Rectal smooth muscle tissue (tissue), 1 donor: ENCODE measurements at regions not wholly inside any gene's neighbourhood (a gene's known extent, or its start where the extent isn't known, plus 50 kb on each side); places are given as distances from the start of the nearest gene placed in this dataset.
"Not testable (repeated sequence)": the region's sequence is repeated elsewhere in the genome, so short reads cannot be mapped to it uniquely, and the experiment has no call there.

ENCODE experiments used
- H3K27ac ChIP-seq: one replicate; pipeline ENCODE4 v1.7.0; 2013; ENCODE audit warnings: low read depth, low read length, inconsistent platforms
- H3K27me3 ChIP-seq: one replicate; pipeline ENCODE4 v1.7.0; 2013; ENCODE audit warnings: low read length; ENCODE audit not compliant: control insufficient read depth, insufficient read depth
- H3K36me3 ChIP-seq: one replicate; pipeline ENCODE4 v1.7.0; 2013; ENCODE audit warnings: low read length; ENCODE audit not compliant: control insufficient read depth, insufficient read depth
- H3K4me1 ChIP-seq: one replicate; pipeline ENCODE4 v1.7.0; 2013; ENCODE audit warnings: low read length; ENCODE audit not compliant: control insufficient read depth, insufficient read depth
- H3K4me3 ChIP-seq: one replicate; pipeline ENCODE4 v1.7.0; 2013; ENCODE audit warnings: low read length
- H3K9ac ChIP-seq: one replicate; pipeline ENCODE4 v1.7.0; 2013; ENCODE audit warnings: low read length

- H3K4me1 ChIP-seq, result no peaks in the 10 kb centered on the region
- no peak overlapping the region for H3K4me3 ChIP-seq
- H3K27ac ChIP-seq, result no peak overlapping the region
- H3K36me3 ChIP-seq, result no peaks in the 10 kb centered on the region
- H3K27me3 ChIP-seq, result no peaks in the 10 kb centered on the region
- no peak overlapping the region for H3K9ac ChIP-seq
Measured at GRCh38 chr10:23813687-23814086, 374.8 kb downstream of the OTUD1 start.

DNA sequence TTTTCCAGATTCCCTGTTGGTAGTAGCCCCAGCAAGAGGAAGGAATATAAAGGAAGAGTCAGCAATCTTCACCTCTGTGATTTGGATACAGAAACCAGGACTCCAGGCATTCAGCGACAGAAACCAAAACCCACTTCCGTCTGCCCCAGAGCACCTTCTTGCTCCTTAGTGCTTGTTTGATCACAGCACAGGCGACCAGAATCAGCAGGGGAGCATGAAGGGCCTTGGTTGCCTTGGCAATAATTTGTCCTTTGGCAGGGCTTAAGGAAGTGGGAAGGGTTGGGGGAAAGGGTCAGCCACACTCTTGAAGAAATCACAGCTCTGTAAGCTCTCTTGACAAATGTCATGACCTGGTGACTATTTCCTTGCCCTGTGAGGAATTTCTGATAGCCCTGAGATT is 379.6 kb downstream of the OTUD1 start:
- Histone ChIP-seq H3K9ac (no peak overlapping the region), H3K27ac (no peak overlapping the region), H3K4me3 (no peak overlapping the region), H3K4me1 (no peaks in the 10 kb centered on the region), H3K27me3 (no peaks in the 10 kb centered on the region), H3K36me3 (no peaks in the 10 kb centered on the region)

DNA sequence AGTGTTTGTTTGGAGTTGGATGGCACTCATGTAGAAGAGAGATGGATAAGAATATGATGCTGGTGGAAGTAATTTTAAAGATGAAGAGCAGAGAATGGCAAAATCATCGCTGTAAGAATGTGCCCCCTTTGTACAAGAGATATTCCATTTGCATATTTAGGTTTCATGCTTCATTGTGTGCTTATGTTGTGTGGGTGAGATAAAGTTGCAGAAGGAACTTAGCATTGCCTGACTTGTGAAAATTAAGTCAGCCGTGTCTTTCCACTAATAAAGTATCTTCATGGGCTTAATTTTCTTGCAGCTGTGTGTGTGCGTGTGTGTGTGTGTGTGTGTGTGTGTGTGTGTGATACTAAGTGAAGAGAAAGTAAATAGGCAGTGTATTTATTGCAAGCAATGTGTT is 381.9 kb downstream of the OTUD1 start:
- Histone ChIP-seq H3K36me3 (no peaks in the 10 kb centered on the region), H3K9ac (no peak overlapping the region), H3K27me3 (no peaks in the 10 kb centered on the region), H3K27ac (no peak overlapping the region), H3K4me1 (no peaks in the 10 kb centered on the region), H3K4me3 (no peak overlapping the region)

- Histone ChIP-seq H3K4me3 (no peak overlapping the region), H3K27ac (no peak overlapping the region), H3K36me3 (no peaks in the 10 kb centered on the region), H3K27me3 (no peaks in the 10 kb centered on the region), H3K4me1 (no peaks in the 10 kb centered on the region), H3K9ac (no peak overlapping the region)
Measured at GRCh38 chr10:23824822-23825221, 384.1 kb upstream of the KIAA1217 start.

- Histone ChIP-seq H3K27ac (no peak overlapping the region), H3K4me1 (no peaks in the 10 kb centered on the region), H3K36me3 (no peaks in the 10 kb centered on the region), H3K9ac (no peak overlapping the region), H3K4me3 (no peak overlapping the region), H3K27me3 (no peaks in the 10 kb centered on the region)
Measured at GRCh38 chr10:23826421-23826820, 382.5 kb upstream of the KIAA1217 start.

- no peak overlapping the region for H3K9ac ChIP-seq
- H3K4me3 ChIP-seq, result no peak overlapping the region
- no peaks in the 10 kb centered on the region for H3K27me3 ChIP-seq
- H3K27ac ChIP-seq, result no peak overlapping the region
- H3K36me3 ChIP-seq, result no peaks in the 10 kb centered on the region
- no peaks in the 10 kb centered on the region for H3K4me1 ChIP-seq
Measured at GRCh38 chr10:23829556-23829955, 379.4 kb upstream of the KIAA1217 start.

GRCh38 chr10:23834091-23834490 is 374.8 kb upstream of the KIAA1217 start:
- no peak overlapping the region for H3K4me3 ChIP-seq
- no peaks in the 10 kb centered on the region for H3K27me3 ChIP-seq
- no peak overlapping the region for H3K9ac ChIP-seq
- H3K36me3 ChIP-seq, result no peaks in the 10 kb centered on the region
- no peaks in the 10 kb centered on the region for H3K4me1 ChIP-seq
- no peak overlapping the region for H3K27ac ChIP-seq

DNA sequence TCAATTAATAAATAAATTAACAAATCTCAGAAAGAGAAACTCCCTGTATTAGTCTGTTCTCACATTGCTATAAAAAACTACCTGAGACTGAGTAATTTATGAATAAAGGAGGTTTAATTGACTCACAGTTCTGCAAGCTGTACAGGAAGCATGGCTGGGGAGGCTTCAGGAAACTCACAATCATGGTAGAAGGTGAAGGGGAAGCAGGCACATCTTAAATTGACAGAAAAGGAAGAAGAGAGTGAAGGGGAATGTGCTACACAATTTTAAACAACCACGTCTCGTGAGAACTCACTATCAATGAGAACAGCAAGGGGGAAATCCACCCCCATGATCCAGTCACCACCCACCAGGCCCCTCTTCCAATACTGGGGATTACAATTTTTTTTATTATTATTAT is 358.3 kb upstream of the KIAA1217 start:
- H3K36me3 ChIP-seq, result no peaks in the 10 kb centered on the region
- no peaks in the 10 kb centered on the region for H3K27me3 ChIP-seq
- no peak overlapping the region for H3K4me3 ChIP-seq
- no peak overlapping the region for H3K9ac ChIP-seq
- H3K4me1 ChIP-seq, result no peaks in the 10 kb centered on the region
- H3K27ac ChIP-seq, result no peak overlapping the region

- H3K36me3 ChIP-seq, result no peaks in the 10 kb centered on the region
- H3K27ac ChIP-seq, result no peak overlapping the region
- no peaks in the 10 kb centered on the region for H3K27me3 ChIP-seq
- H3K9ac ChIP-seq, result no peak overlapping the region
- H3K4me3 ChIP-seq, result no peak overlapping the region
- no peaks in the 10 kb centered on the region for H3K4me1 ChIP-seq
Measured at GRCh38 chr10:23859598-23859997, 349.3 kb upstream of the KIAA1217 start.

- Histone ChIP-seq H3K27me3 (no peaks in the 10 kb centered on the region), H3K27ac (no peak overlapping the region), H3K4me3 (no peak overlapping the region), H3K4me1 (no peaks in the 10 kb centered on the region), H3K9ac (no peak overlapping the region), H3K36me3 (no peaks in the 10 kb centered on the region)
Measured at GRCh38 chr10:23864631-23865147, 344.2 kb upstream of the KIAA1217 start.

DNA sequence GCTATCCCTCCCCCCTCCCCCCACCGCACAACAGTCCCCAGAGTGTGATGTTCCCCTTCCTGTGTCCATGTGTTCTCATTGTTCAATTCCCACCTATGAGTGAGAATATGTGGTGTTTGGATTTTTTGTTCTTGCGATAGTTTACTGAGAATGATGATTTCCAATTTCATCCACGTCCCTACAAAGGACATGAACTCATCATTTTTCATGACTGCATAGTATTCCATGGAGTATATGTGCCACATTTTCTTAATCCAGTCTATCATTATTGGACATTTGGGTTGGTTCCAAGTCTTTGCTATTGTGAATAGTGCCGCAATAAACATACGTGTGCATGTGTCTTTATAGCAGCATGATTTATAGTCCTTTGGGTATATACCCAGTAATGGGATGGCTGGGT is 342.0 kb upstream of the KIAA1217 start:
- not testable (repeated sequence) for H3K36me3 ChIP-seq, H3K27ac ChIP-seq, H3K4me1 ChIP-seq, H3K9ac ChIP-seq, H3K4me3 ChIP-seq, H3K27me3 ChIP-seq

- H3K27ac ChIP-seq, result no peak overlapping the region
Measured at GRCh38 chr10:23868121-23868520, 340.8 kb upstream of the KIAA1217 start.

DNA sequence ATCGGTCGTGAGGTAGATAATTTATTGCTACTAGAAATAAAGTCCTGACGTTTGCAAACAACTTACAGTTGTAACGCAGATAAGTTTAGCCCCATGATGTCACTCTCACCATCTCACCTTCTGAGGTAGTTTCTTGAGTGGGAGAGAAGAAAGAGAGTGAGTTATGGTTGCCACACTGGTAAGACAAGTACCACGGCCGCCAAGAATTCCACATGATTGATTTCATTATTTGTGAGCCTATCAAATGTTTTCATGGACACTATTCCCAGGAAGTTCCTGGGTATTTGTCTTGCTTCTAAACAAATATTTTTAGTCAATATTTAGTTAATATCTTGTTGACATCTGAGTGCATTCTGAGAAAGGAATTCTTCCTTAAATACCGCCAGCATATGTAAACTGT is 339.4 kb upstream of the KIAA1217 start:
- no peaks in the 10 kb centered on the region for H3K27me3 ChIP-seq
- H3K27ac ChIP-seq, result no peak overlapping the region
- no peak overlapping the region for H3K9ac ChIP-seq
- H3K36me3 ChIP-seq, result no peaks in the 10 kb centered on the region
- H3K4me3 ChIP-seq, result no peak overlapping the region
- H3K4me1 ChIP-seq, result no peaks in the 10 kb centered on the region

More at GRCh38 chr10:23868121-23868520, 340.8 kb upstream of the KIAA1217 start:
- H3K4me1 ChIP-seq, result no peaks in the 10 kb centered on the region
- no peak overlapping the region for H3K4me3 ChIP-seq
- H3K27me3 ChIP-seq, result no peaks in the 10 kb centered on the region
- H3K9ac ChIP-seq, result no peak overlapping the region
- H3K36me3 ChIP-seq, result no peaks in the 10 kb centered on the region
